HepG2 (cell line): ENCODE measurements at regions not wholly inside any gene's neighbourhood (a gene's known extent, or its start where the extent isn't known, plus 50 kb on each side); places are given as distances from the start of the nearest gene placed in this dataset.

Experiments
- ATAC-seq: fragments of 200-7000 bp; cut with Tn5 transposase; 3 replicates; pipeline ENCODE4 v1.9.1; 2020; ENCODE audit warnings: mild to moderate bottlenecking, moderate library complexity
- BruUV-seq: library from RNA; stranded (reverse); fragments of 400-500 nt; replicated peaks from 2 replicates; lab custom pipeline; 2021; lab: Mats Ljungman, UMichigan
- CTCF ChIA-PET: fragments of 300-600 bp; formaldehyde crosslinking; extraction: SDS; loops from one replicate; lab custom pipeline; 2021; ENCODE audit warnings: low total read pairs, inconsistent platforms, low intra/inter-chr PET ratio; lab: Yijun Ruan, JAX
- POLR2A ChIA-PET: fragments of 350-600 bp; sonication (Branson Sonifier 250); formaldehyde crosslinking; loops from one replicate; lab custom pipeline; 2020; ENCODE audit warnings: antibody characterized with exemption, inconsistent platforms; lab: Yijun Ruan, JAX
- DNase-seq: peaks from one replicate; pipeline ENCODE4 v3.0.0-alpha.2; 2015; ENCODE audit warnings: low spot score
- FAIRE-seq: peaks from 3 replicates; lab custom pipeline; 2011; peaks lifted over from hg19 to GRCh38; lab: Jason Lieb, UNC
- H2AFZ ChIP-seq: one replicate; pipeline ENCODE4 v1.6.1; 2011; ENCODE audit warnings: low read length, inconsistent platforms
- H3K27ac ChIP-seq: fragments of 300-600 bp; 3 replicates; pipeline ENCODE4 v1.8.0; 2011; ENCODE audit warnings: mixed run types, mild to moderate bottlenecking, mixed read lengths, low read length, inconsistent platforms; ENCODE audit not compliant: insufficient read depth; ENCODE audit errors: extremely low read length
- H3K27me3 ChIP-seq, 2 experiments: fragments of 200-600 bp in 1 of 2; 2 replicates in 1 of 2; 3 replicates in 1 of 2; pipeline versions ENCODE4 v1.6.0 to v1.8.0; 2011; ENCODE audit warnings: low read length in 2 of 2, mild to moderate bottlenecking in 2 of 2, moderate library complexity in 2 of 2, inconsistent platforms in 1 of 2; ENCODE audit not compliant: insufficient read depth in 2 of 2, control insufficient read depth in 1 of 2
- H3K36me3 ChIP-seq, 2 experiments: fragments of 200-600 bp in 1 of 2; replicated peaks in 1 of 2; 2 replicates in 1 of 2; 3 replicates in 1 of 2; pipeline versions ENCODE4 v1.5.1 to v1.8.0; 2011; ENCODE audit warnings: low read length in 2 of 2, inconsistent platforms in 1 of 2; ENCODE audit not compliant: insufficient read depth in 2 of 2, control insufficient read depth in 1 of 2
- H3K4me1 ChIP-seq: 2 replicates; pipeline ENCODE4 v1.5.1; 2012; ENCODE audit warnings: low read length, inconsistent platforms; ENCODE audit not compliant: insufficient read depth
- H3K4me2 ChIP-seq: 2 replicates; pipeline ENCODE4 v1.6.0; 2011; ENCODE audit warnings: low read depth, low read length, inconsistent platforms
- H3K4me3 ChIP-seq, 3 experiments: fragments of 200-600 bp in 1 of 3; sonication (generic), shearing (Covaris generic) in 1 of 3; replicated peaks in 1 of 3; 2 replicates each; pipeline ENCODE4 v1.5.1; 2011 to 2016; ENCODE audit warnings: low read length in 3 of 3, inconsistent platforms in 2 of 3, low read depth in 2 of 3, mild to moderate bottlenecking in 2 of 3, control low read depth in 1 of 3, mixed read lengths in 1 of 3; ENCODE audit not compliant: insufficient read depth in 1 of 3
- H3K79me2 ChIP-seq: one replicate; pipeline ENCODE4 v1.6.1; 2011; ENCODE audit warnings: low read length, inconsistent platforms; ENCODE audit not compliant: insufficient read depth
- H3K9ac ChIP-seq: 2 replicates; pipeline ENCODE4 v1.6.0; 2011; ENCODE audit warnings: mild to moderate bottlenecking, low read depth, low read length, inconsistent platforms; ENCODE audit not compliant: insufficient read depth
- H3K9me3 ChIP-seq: 2 replicates; pipeline ENCODE4 v1.5.1; 2012; ENCODE audit warnings: mild to moderate bottlenecking, low read length
- H4K20me1 ChIP-seq: 2 replicates; pipeline ENCODE4 v1.6.0; 2011; ENCODE audit warnings: inconsistent platforms, mild to moderate bottlenecking, low read length, moderate library complexity; ENCODE audit not compliant: insufficient read depth
- SALL1 ChIP-seq: sonication (generic); formaldehyde crosslinking; IDR thresholded peaks from 2 replicates; pipeline ENCODE4 v1.8.0; 2022; ENCODE audit warnings: mild to moderate bottlenecking, missing genetic modification reagents
- WIZ ChIP-seq: sonication (generic); formaldehyde crosslinking; IDR thresholded peaks from 2 replicates; pipeline ENCODE4 v1.5.1; 2020; ENCODE audit warnings: mild to moderate bottlenecking, missing genetic modification reagents
- ZNF337 ChIP-seq: sonication (generic); formaldehyde crosslinking; IDR thresholded peaks from 2 replicates; pipeline ENCODE4 v1.5.1; 2020; ENCODE audit warnings: missing genetic modification reagents, low read depth, mild to moderate bottlenecking, borderline replicate concordance
- WGBS: methylation state at CpG from one replicate; pipeline ENCODE4 v1.1.6; 2017; ENCODE audit warnings: low lambda C conversion rate; 5-methylcytosine and 5-hydroxymethylcytosine counted together
- in situ Hi-C: cut with HindIII; loops from 2 replicates; pipeline ENCODE4 v1.10.0; 2017; ENCODE audit warnings: low pct_unique_long_range_greater_than_20kb; ENCODE audit not compliant: extremely low pct_ligation_motif_present
- intact Hi-C: fragments of 100-400 bp; cut with micrococcal nuclease; formaldehyde crosslinking; loops from one replicate; pipeline ENCODE4 v1.10.0; 2022; ENCODE audit not compliant: unreplicated experiment
- TF ChIP-seq, protein P1 (sequence below): sonication (generic); formaldehyde crosslinking; IDR thresholded peaks from 2 replicates; pipeline ENCODE4 v1.4.0; 2020; ENCODE audit warnings: low read depth, missing genetic modification reagents
- TF ChIP-seq, protein P2 (sequence below): sonication (generic); formaldehyde crosslinking; IDR thresholded peaks from 2 replicates; pipeline ENCODE4 v1.4.0; 2020; ENCODE audit warnings: missing genetic modification reagents

DNA sequence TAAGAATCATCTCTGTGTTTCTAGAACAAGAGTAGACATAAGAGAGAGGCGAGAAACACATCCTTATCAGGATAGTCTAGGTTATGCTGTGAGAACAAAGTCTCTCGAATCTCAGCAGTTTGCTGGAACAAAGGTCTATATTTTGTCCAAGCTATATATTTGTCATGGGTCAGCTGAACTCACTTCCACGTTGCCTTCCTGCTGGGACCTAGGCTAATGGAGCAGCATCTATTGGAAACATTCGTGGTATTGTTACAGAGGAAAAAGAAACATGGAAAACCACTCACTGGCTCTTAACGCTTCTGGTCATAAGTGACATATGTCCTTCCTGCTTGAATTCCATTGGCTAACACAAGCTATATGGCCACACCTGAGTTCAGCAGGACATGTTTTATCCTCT, 112.6 kb upstream of the DYRK2 start (continued):
- TF ChIP-seq ZNF337 (no peak), SALL1 (CRISPR knock-in tag) (no peak)
- TF ChIP-seq, protein P1, sequence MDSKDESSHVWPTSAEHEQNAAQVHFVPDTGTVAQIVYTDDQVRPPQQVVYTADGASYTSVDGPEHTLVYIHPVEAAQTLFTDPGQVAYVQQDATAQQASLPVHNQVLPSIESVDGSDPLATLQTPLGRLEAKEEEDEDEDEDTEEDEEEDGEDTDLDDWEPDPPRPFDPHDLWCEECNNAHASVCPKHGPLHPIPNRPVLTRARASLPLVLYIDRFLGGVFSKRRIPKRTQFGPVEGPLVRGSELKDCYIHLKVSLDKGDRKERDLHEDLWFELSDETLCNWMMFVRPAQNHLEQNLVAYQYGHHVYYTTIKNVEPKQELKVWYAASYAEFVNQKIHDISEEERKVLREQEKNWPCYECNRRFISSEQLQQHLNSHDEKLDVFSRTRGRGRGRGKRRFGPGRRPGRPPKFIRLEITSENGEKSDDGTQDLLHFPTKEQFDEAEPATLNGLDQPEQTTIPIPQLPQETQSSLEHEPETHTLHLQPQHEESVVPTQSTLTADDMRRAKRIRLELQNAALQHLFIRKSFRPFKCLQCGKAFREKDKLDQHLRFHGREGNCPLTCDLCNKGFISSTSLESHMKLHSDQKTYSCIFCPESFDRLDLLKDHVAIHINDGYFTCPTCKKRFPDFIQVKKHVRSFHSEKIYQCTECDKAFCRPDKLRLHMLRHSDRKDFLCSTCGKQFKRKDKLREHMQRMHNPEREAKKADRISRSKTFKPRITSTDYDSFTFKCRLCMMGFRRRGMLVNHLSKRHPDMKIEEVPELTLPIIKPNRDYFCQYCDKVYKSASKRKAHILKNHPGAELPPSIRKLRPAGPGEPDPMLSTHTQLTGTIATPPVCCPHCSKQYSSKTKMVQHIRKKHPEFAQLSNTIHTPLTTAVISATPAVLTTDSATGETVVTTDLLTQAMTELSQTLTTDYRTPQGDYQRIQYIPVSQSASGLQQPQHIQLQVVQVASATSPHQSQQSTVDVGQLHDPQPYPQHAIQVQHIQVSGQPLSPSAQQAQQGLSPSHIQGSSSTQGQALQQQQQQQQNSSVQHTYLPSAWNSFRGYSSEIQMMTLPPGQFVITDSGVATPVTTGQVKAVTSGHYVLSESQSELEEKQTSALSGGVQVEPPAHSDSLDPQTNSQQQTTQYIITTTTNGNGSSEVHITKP = no peak
- TF ChIP-seq, protein P2, sequence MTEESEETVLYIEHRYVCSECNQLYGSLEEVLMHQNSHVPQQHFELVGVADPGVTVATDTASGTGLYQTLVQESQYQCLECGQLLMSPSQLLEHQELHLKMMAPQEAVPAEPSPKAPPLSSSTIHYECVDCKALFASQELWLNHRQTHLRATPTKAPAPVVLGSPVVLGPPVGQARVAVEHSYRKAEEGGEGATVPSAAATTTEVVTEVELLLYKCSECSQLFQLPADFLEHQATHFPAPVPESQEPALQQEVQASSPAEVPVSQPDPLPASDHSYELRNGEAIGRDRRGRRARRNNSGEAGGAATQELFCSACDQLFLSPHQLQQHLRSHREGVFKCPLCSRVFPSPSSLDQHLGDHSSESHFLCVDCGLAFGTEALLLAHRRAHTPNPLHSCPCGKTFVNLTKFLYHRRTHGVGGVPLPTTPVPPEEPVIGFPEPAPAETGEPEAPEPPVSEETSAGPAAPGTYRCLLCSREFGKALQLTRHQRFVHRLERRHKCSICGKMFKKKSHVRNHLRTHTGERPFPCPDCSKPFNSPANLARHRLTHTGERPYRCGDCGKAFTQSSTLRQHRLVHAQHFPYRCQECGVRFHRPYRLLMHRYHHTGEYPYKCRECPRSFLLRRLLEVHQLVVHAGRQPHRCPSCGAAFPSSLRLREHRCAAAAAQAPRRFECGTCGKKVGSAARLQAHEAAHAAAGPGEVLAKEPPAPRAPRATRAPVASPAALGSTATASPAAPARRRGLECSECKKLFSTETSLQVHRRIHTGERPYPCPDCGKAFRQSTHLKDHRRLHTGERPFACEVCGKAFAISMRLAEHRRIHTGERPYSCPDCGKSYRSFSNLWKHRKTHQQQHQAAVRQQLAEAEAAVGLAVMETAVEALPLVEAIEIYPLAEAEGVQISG (CRISPR knock-in tag) = no peak
- TF ChIP-seq, all 625 proteins: peak for 0

DNA sequence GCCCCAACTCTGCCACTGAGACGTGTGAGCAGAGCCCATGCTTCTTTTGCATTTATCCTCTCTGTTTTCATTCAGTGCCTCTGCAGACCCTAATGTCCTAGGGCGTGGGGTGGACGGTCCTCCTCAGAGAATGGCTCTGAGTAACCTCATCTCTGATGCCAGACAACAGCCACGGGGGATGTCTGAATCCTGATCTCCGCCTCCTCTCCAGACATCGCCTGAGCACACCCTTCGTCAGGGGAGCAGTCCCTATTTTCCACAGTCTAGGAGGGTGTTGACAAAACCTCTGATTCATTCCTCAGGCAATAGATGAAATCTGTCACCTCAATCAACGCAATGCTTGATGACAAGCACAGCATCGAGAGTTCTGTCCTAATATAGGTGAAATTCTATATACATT, 109.2 kb upstream of the DYRK2 start:
- Histone ChIP-seq H3K4me3 (no peak overlapping the region), H3K27me3 (no peaks in the 10 kb centered on the region), H3K27ac (no peak overlapping the region), H3K4me1 (no peaks in the 10 kb centered on the region), H3K79me2 (no peaks in the 10 kb centered on the region), H2AFZ (no peak overlapping the region), H4K20me1 (no peaks in the 10 kb centered on the region), H3K9me3 (no peaks in the 10 kb centered on the region), H3K9ac (no peak overlapping the region), H3K36me3 (no peaks in the 10 kb centered on the region), H3K4me2 (no peak overlapping the region)
- intact Hi-C loops = no loop called here
- TF ChIP-seq WIZ (CRISPR knock-in tag) = no peak
- ChIA-PET POLR2A (no interaction called here), CTCF (no interaction called here)
- in situ Hi-C loops = no loop called here
- DNase-seq (no peak), ATAC-seq (no peak), FAIRE-seq (no peak)
- WGBS = 29% methylated on average over 9 of the region's 9 CpGs
- no TSS peak for BruUV-seq
